Activated naive CD4-positive, alpha-beta T cell treated with anti-CD3 and anti-CD28 coated beads, Interleukin-2, amount 10 ng/mL, durations not matched to agents 7 days and 5 days (primary cell): ENCODE measurements at regions not wholly inside any gene's neighbourhood (a gene's known extent, or its start where the extent isn't known, plus 50 kb on each side); places are given as distances from the start of the nearest gene placed in this dataset.

Source experiments
- CTCF ChIA-PET: fragments of 350-600 bp; sonication (Branson Sonifier 250); formaldehyde crosslinking; loops from one replicate; lab custom pipeline; 2021; ENCODE audit warnings: antibody characterized with exemption; lab: Charles Lee
- DNase-seq: peaks from one replicate; pipeline ENCODE4 v3.0.0-alpha.2; 2020
- H3K27ac Mint-ChIP-seq: one replicate; pipeline ENCODE4 v1.8.0; 2021; ENCODE audit warnings: mild to moderate bottlenecking, moderate library complexity, mixed read lengths
- H3K27me3 Mint-ChIP-seq: one replicate; pipeline ENCODE4 v1.8.0; 2021; ENCODE audit warnings: mild to moderate bottlenecking, mixed read lengths
- H3K36me3 Mint-ChIP-seq: one replicate; pipeline ENCODE4 v1.8.0; 2021; ENCODE audit warnings: mixed read lengths
- H3K4me1 Mint-ChIP-seq: one replicate; pipeline ENCODE4 v1.8.0; 2021; ENCODE audit warnings: mixed read lengths
- H3K4me3 Mint-ChIP-seq: one replicate; pipeline ENCODE4 v1.8.0; 2021; ENCODE audit warnings: mild to moderate bottlenecking, moderate library complexity, mixed read lengths
- H3K9me3 Mint-ChIP-seq: one replicate; pipeline ENCODE4 v1.8.0; 2021; ENCODE audit warnings: mixed read lengths

GRCh38 chr12:65614259-65614889 lies 209.9 kb upstream of the HMGA2 start:
- no peaks in the 10 kb centered on the region for H3K9me3 Mint-ChIP-seq
- CTCF ChIA-PET, result no interaction called here
- H3K36me3 Mint-ChIP-seq, result no peaks in the 10 kb centered on the region

GRCh38 chr12:65615118-65615517 lies 209.2 kb upstream of the HMGA2 start:
- no peak overlapping the region for H3K27ac Mint-ChIP-seq
- H3K4me3 Mint-ChIP-seq, result no peak overlapping the region
- CTCF ChIA-PET, result no interaction called here
- H3K4me1 Mint-ChIP-seq, result no peaks in the 10 kb centered on the region
- no peaks in the 10 kb centered on the region for H3K9me3 Mint-ChIP-seq
- no peaks in the 10 kb centered on the region for H3K27me3 Mint-ChIP-seq
- no peaks in the 10 kb centered on the region for H3K36me3 Mint-ChIP-seq
- DNase-seq, result no peak

More at GRCh38 chr12:65614259-65614889, 209.9 kb upstream of the HMGA2 start:
- Mint-ChIP-seq H3K27me3 (no peaks in the 10 kb centered on the region), H3K27ac (no peak overlapping the region), H3K4me3 (no peak overlapping the region), H3K4me1 (no peaks in the 10 kb centered on the region)
- no peak for DNase-seq

GRCh38 chr12:65616022-65616421 lies 208.3 kb upstream of the HMGA2 start:
- no peak for DNase-seq
- Mint-ChIP-seq H3K9me3 (no peaks in the 10 kb centered on the region), H3K36me3 (no peaks in the 10 kb centered on the region), H3K4me1 (no peaks in the 10 kb centered on the region), H3K4me3 (no peak overlapping the region), H3K27ac (no peak overlapping the region), H3K27me3 (no peaks in the 10 kb centered on the region)
- CTCF ChIA-PET, result no interaction called here

- CTCF ChIA-PET, result interaction anchor here (0.7 kb wide), 1 partner anchor 30 kb away, joined by 3 read pairs; no protein-coding TSS in a partner anchor
- Mint-ChIP-seq H3K9me3 (no peaks in the 10 kb centered on the region), H3K4me1 (no peaks in the 10 kb centered on the region), H3K27ac (no peak overlapping the region), H3K27me3 (no peaks in the 10 kb centered on the region), H3K36me3 (no peaks in the 10 kb centered on the region), H3K4me3 (no peak overlapping the region)
- no peak for DNase-seq
Measured at GRCh38 chr12:65618588-65618987, 205.7 kb upstream of the HMGA2 start.

- Mint-ChIP-seq H3K4me3 (no peak overlapping the region), H3K27me3 (no peaks in the 10 kb centered on the region), H3K36me3 (no peaks in the 10 kb centered on the region), H3K9me3 (no peaks in the 10 kb centered on the region), H3K4me1 (no peaks in the 10 kb centered on the region), H3K27ac (no peak overlapping the region)
- DNase-seq, result no peak
- CTCF ChIA-PET, result interaction anchor here (0.7 kb wide), 1 partner anchor 30 kb away, joined by 3 read pairs; no protein-coding TSS in a partner anchor
Measured at GRCh38 chr12:65619018-65619417, 205.3 kb upstream of the HMGA2 start.

DNA sequence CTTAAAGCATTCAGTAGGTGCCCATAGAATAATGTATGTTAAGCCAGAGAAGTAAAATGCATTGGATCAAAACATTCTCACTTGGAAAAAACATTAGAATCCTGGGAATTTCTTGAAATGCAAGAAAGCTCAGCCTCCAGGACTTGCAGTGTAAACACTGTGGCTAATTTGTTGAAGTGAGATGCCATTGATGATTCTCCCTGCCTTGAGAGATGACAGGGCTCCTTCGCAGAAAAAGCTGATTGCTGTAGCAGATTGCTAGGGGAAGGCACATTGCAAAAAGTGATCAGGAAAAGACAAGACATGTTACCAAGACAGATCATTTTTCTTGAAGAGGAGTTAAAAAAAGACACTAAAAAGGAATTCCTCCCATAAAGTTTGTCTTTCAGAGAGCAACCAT lies 204.2 kb upstream of the HMGA2 start:
- Mint-ChIP-seq H3K4me3 (no peak overlapping the region), H3K9me3 (no peaks in the 10 kb centered on the region), H3K27me3 (no peaks in the 10 kb centered on the region), H3K36me3 (no peaks in the 10 kb centered on the region), H3K27ac (no peak overlapping the region), H3K4me1 (no peaks in the 10 kb centered on the region)
- CTCF ChIA-PET, result no interaction called here
- no peak for DNase-seq

DNA sequence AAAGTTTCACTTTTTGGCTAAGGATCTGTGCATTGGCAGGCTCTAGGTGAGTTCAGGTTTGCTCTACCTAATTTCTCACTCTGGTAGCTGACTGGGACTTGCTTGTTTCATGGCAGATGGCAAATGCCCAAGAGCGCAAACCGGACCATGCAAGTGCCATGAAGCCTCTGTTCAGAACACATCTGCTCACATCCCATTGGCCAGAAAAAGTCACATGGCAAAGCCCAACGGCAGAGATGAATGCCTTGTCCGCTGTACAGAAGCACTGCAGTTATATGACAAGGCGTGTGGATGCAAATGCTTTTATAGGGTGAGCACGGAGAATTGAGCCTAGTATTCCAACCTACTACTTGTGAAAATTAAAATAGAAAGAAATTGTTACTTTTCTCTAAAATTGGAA lies 202.2 kb upstream of the HMGA2 start:
- Mint-ChIP-seq H3K27ac (no peak overlapping the region), H3K9me3 (no peaks in the 10 kb centered on the region), H3K36me3 (no peaks in the 10 kb centered on the region), H3K4me3 (no peak overlapping the region), H3K27me3 (no peaks in the 10 kb centered on the region), H3K4me1 (no peaks in the 10 kb centered on the region)
- DNase-seq, result no peak
- CTCF ChIA-PET, result no interaction called here

GRCh38 chr12:65623507-65623906 lies 200.8 kb upstream of the HMGA2 start:
- Mint-ChIP-seq H3K27me3 (no peaks in the 10 kb centered on the region), H3K4me1 (no peaks in the 10 kb centered on the region), H3K27ac (no peak overlapping the region), H3K36me3 (no peaks in the 10 kb centered on the region), H3K4me3 (no peak overlapping the region), H3K9me3 (no peaks in the 10 kb centered on the region)
- CTCF ChIA-PET, result no interaction called here
- no peak for DNase-seq

DNA sequence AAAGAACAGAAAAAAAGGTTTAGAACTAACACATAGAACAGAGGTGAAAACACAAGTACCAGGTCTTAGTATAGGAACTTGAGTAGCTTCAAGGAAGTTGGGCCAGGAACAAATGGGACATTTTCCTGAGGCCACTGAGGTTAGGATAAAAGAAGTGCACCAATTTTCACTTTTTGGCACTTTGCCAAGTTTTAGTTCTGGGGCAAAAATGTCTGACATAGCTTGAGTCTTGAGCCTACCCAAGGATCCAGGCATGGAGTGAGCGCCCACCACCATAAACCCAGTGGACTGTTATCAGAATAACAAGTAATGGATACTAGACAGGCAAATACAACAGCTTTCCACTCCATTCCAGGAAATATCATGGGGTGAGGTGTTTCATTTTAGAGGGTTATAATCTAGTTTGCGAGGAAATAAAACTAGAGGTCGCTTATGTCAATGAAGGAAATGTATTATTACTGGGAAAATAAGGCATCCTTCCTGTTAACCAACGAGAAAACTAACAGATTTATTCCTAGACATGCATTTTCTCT lies 199.7 kb upstream of the HMGA2 start:
- Mint-ChIP-seq H3K4me3 (no peak overlapping the region), H3K27me3 (no peaks in the 10 kb centered on the region), H3K36me3 (no peaks in the 10 kb centered on the region), H3K9me3 (no peaks in the 10 kb centered on the region), H3K27ac (no peak overlapping the region), H3K4me1 (no peaks in the 10 kb centered on the region)
- CTCF ChIA-PET, result no interaction called here
- DNase-seq, result no peak

GRCh38 chr12:65628061-65628460 lies 196.2 kb upstream of the HMGA2 start:
- Mint-ChIP-seq H3K27ac (no peak overlapping the region), H3K27me3 (no peaks in the 10 kb centered on the region), H3K4me1 (no peaks in the 10 kb centered on the region), H3K4me3 (no peak overlapping the region), H3K9me3 (no peaks in the 10 kb centered on the region), H3K36me3 (no peaks in the 10 kb centered on the region)
- no peak for DNase-seq
- CTCF ChIA-PET, result no interaction called here

DNA sequence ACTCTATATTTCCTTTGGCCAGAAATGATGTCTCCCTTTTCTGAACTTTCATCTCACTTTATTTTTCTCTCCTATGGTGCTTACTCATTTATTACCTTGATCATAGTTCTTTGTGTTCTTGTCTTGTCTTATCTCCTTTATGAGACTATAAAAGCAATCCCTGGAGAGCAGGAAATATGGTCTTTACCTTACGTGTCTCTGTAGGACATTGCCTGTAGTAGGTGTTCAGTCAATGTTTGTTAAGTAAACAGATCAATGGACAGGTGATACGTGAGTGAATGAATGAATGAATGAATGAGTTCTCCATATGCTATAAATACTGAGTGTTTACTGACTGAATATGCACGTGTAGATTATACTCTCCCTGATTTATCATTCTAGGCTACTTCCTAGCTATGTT lies 193.7 kb upstream of the HMGA2 start:
- Mint-ChIP-seq H3K36me3 (no peaks in the 10 kb centered on the region), H3K27me3 (no peaks in the 10 kb centered on the region), H3K27ac (no peak overlapping the region), H3K9me3 (no peaks in the 10 kb centered on the region), H3K4me3 (no peak overlapping the region), H3K4me1 (no peaks in the 10 kb centered on the region)
- CTCF ChIA-PET, result no interaction called here
- DNase-seq, result no peak

GRCh38 chr12:65631621-65632111 lies 192.6 kb upstream of the HMGA2 start:
- Mint-ChIP-seq H3K27ac (no peak overlapping the region), H3K4me1 (no peaks in the 10 kb centered on the region), H3K9me3 (no peaks in the 10 kb centered on the region), H3K4me3 (no peak overlapping the region), H3K36me3 (no peaks in the 10 kb centered on the region), H3K27me3 (no peaks in the 10 kb centered on the region)
- CTCF ChIA-PET, result no interaction called here
- no peak for DNase-seq

- Mint-ChIP-seq H3K27ac (no peak overlapping the region), H3K27me3 (no peaks in the 10 kb centered on the region)
Measured at GRCh38 chr12:65632131-65632855, 192.0 kb upstream of the HMGA2 start.

GRCh38 chr12:65634061-65634460 lies 190.2 kb upstream of the HMGA2 start:
- CTCF ChIA-PET, result no interaction called here
- no peak for DNase-seq
- Mint-ChIP-seq H3K9me3 (no peaks in the 10 kb centered on the region), H3K27ac (no peak overlapping the region), H3K4me3 (no peak overlapping the region), H3K4me1 (no peaks in the 10 kb centered on the region), H3K36me3 (no peaks in the 10 kb centered on the region), H3K27me3 (no peaks in the 10 kb centered on the region)

More at GRCh38 chr12:65632131-65632855, 192.0 kb upstream of the HMGA2 start:
- Mint-ChIP-seq H3K4me1 (no peaks in the 10 kb centered on the region), H3K36me3 (no peaks in the 10 kb centered on the region), H3K4me3 (no peak overlapping the region), H3K9me3 (no peaks in the 10 kb centered on the region)
- CTCF ChIA-PET, result no interaction called here
- DNase-seq, result no peak
